IMR-90 (cell line): ENCODE measurements at regions not wholly inside any gene's neighbourhood (a gene's known extent, or its start where the extent isn't known, plus 50 kb on each side); places are given as distances from the start of the nearest gene placed in this dataset.
A peak's percentile ranks its signal among the peaks of the same experiment; 100 is the strongest.

ENCODE experiments used
- ATAC-seq: fragments of 200-7000 bp; cut with Tn5 transposase; 2 replicates; pipeline ENCODE4 v1.9.1; 2020; ENCODE audit warnings: low read depth, mild to moderate bottlenecking, moderate library complexity
- BruUV-seq: library from RNA; stranded (reverse); fragments of 400-500 nt; replicated peaks from 2 replicates; lab custom pipeline; 2021; lab: Mats Ljungman, UMichigan
- CTCF ChIA-PET: fragments of 300-600 bp; formaldehyde crosslinking; extraction: SDS; loops from one replicate; lab custom pipeline; 2021; ENCODE audit warnings: antibody characterized with exemption; lab: Yijun Ruan, JAX
- POLR2A ChIA-PET: fragments of 300-600 bp; sonication (Branson Sonifier 250); formaldehyde crosslinking; loops from one replicate; lab custom pipeline; 2022; ENCODE audit warnings: antibody characterized with exemption; ENCODE audit not compliant: unreplicated experiment; lab: Charles Lee
- DNase-seq: peaks from one replicate; pipeline ENCODE4 v3.0.0; 2013
- H2AFZ ChIP-seq: replicated peaks from 2 replicates; pipeline ENCODE3; 2013; ENCODE audit warnings: low read length, mild to moderate bottlenecking; ENCODE audit not compliant: poor library complexity
- H2AK5ac ChIP-seq: 2 replicates; pipeline ENCODE4 v1.6.1; 2013; ENCODE audit warnings: low read depth, low read length, inconsistent platforms
- H2AK9ac ChIP-seq: replicated peaks from 2 replicates; pipeline ENCODE3; 2013; ENCODE audit warnings: mild to moderate bottlenecking, low read depth, low read length, moderate library complexity; ENCODE audit not compliant: poor library complexity
- H2BK120ac ChIP-seq: 2 replicates; pipeline ENCODE4 v1.6.1; 2013; ENCODE audit warnings: low read depth, low read length, inconsistent platforms
- H2BK15ac ChIP-seq: 3 replicates; pipeline ENCODE4 v1.6.1; 2013; ENCODE audit warnings: low read depth, low read length, inconsistent platforms
- H2BK20ac ChIP-seq: 2 replicates; pipeline ENCODE4 v1.6.1; 2013; ENCODE audit warnings: low read depth, mild to moderate bottlenecking, inconsistent platforms, low read length, moderate library complexity
- H2BK5ac ChIP-seq: 2 replicates; pipeline ENCODE4 v1.6.1; 2013; ENCODE audit warnings: mild to moderate bottlenecking, low read depth, low read length, inconsistent platforms; ENCODE audit not compliant: poor library complexity, severe bottlenecking
- H3K14ac ChIP-seq: replicated peaks from 2 replicates; pipeline ENCODE4 v1.6.1; 2013; ENCODE audit warnings: low read depth, low read length, inconsistent platforms
- H3K18ac ChIP-seq: 2 replicates; pipeline ENCODE4 v1.6.1; 2013; ENCODE audit warnings: low read depth, low read length, control low read depth
- H3K23ac ChIP-seq: 2 replicates; pipeline ENCODE4 v1.6.1; 2013; ENCODE audit warnings: low read depth, low read length, inconsistent platforms
- H3K27ac ChIP-seq: 2 replicates; pipeline ENCODE4 v1.5.1; 2013; ENCODE audit warnings: mild to moderate bottlenecking, control low read depth, low read length; ENCODE audit not compliant: insufficient read depth
- H3K27me3 ChIP-seq: 2 replicates; pipeline ENCODE4 v1.6.1; 2013; ENCODE audit warnings: low read length; ENCODE audit not compliant: control insufficient read depth, insufficient read depth
- H3K36me3 ChIP-seq: 2 replicates; pipeline ENCODE4 v1.6.1; 2013; ENCODE audit warnings: low read length, mixed read lengths; ENCODE audit not compliant: control insufficient read depth, insufficient read depth
- H3K4ac ChIP-seq: 2 replicates; pipeline ENCODE4 v1.6.1; 2013; ENCODE audit warnings: low read depth, low read length, inconsistent platforms
- H3K4me1 ChIP-seq: 2 replicates; pipeline ENCODE4 v1.6.1; 2013; ENCODE audit warnings: low read length, mixed read lengths; ENCODE audit not compliant: control insufficient read depth, insufficient read depth
- H3K4me2 ChIP-seq: 2 replicates; pipeline ENCODE4 v1.6.1; 2013; ENCODE audit warnings: low read depth, mild to moderate bottlenecking, control low read depth, low read length, moderate library complexity
- H3K4me3 ChIP-seq: 2 replicates; pipeline ENCODE4 v1.5.1; 2013; ENCODE audit warnings: low read depth, mild to moderate bottlenecking, control low read depth, low read length, moderate library complexity; ENCODE audit not compliant: insufficient read depth
- H3K56ac ChIP-seq: 2 replicates; pipeline ENCODE4 v1.6.1; 2013; ENCODE audit warnings: low read length, inconsistent platforms; ENCODE audit not compliant: insufficient read depth; ENCODE audit errors: extremely low read depth
- H3K79me1 ChIP-seq, 2 experiments: 2 replicates each; pipeline ENCODE4 v1.6.1; 2013; ENCODE audit warnings: low read length in 2 of 2, inconsistent platforms in 1 of 2, low read depth in 1 of 2
- H3K9ac ChIP-seq: 2 replicates; pipeline ENCODE4 v1.6.1; 2013; ENCODE audit warnings: low read depth, low read length, control low read depth
- H3K9me1 ChIP-seq: 2 replicates; pipeline ENCODE4 v1.6.1; 2013; ENCODE audit warnings: low read length, inconsistent platforms; ENCODE audit not compliant: insufficient read depth
- H3K9me3 ChIP-seq: 2 replicates; pipeline ENCODE4 v1.6.1; 2013; ENCODE audit warnings: low read length; ENCODE audit not compliant: control insufficient read depth, insufficient read depth
- H4K20me1 ChIP-seq: 2 replicates; pipeline ENCODE4 v1.6.1; 2013; ENCODE audit warnings: low read length, inconsistent platforms; ENCODE audit not compliant: insufficient read depth
- H4K5ac ChIP-seq: 2 replicates; pipeline ENCODE4 v1.6.1; 2013; ENCODE audit warnings: mild to moderate bottlenecking, low read depth, low read length, control low read depth
- H4K8ac ChIP-seq, 2 experiments: 2 replicates each; pipeline ENCODE4 v1.6.1; 2013; ENCODE audit warnings: low read depth in 2 of 2, low read length in 2 of 2, control low read depth in 1 of 2, inconsistent platforms in 1 of 2
- H4K91ac ChIP-seq: 2 replicates; pipeline ENCODE4 v1.6.1; 2013; ENCODE audit warnings: low read depth, low read length, inconsistent platforms; ENCODE audit not compliant: insufficient read depth
- FOS ChIP-seq: fragments of 150-350 bp; IDR thresholded peaks from 2 replicates; pipeline ENCODE4 v1.6.1; 2016; ENCODE audit warnings: low read depth, low read length
- MAFK ChIP-seq: IDR thresholded peaks from 2 replicates; pipeline ENCODE4 v1.6.1; 2012; ENCODE audit warnings: low read depth, low read length, improper control_type of control experiment
- MAZ ChIP-seq: IDR thresholded peaks from 2 replicates; pipeline ENCODE4 v1.6.1; 2012; ENCODE audit warnings: low read depth, mild to moderate bottlenecking, low read length, improper control_type of control experiment, moderate library complexity, borderline replicate concordance
- POLR2A ChIP-seq: IDR thresholded peaks from 2 replicates; pipeline ENCODE4 v1.6.1; 2012; ENCODE audit warnings: mild to moderate bottlenecking, low read depth, low read length
- WGBS, 2 experiments: methylation state at CpG; one replicate each; pipeline versions ENCODE4 v1.1.5 to v1.1.7; 2013; ENCODE audit warnings: missing lambda C conversion rate in 2 of 2; ENCODE audit not compliant: insufficient read length in 1 of 2; ENCODE audit errors: extremely low coverage in 2 of 2; 5-methylcytosine and 5-hydroxymethylcytosine counted together
- dilution Hi-C: fragments of 300-500 bp; cut with HindIII; formaldehyde crosslinking; loops from one replicate; pipeline ENCODE4 v1.14.3; 2018; ENCODE audit warnings: low sequenced_read_pairs; ENCODE audit not compliant: unreplicated experiment
- in situ Hi-C: fragments of 300-500 bp; cut with MboI; formaldehyde crosslinking; loops from 3 replicates; pipeline ENCODE4 v1.14.3; 2019; ENCODE audit warnings: low sequenced_read_pairs, inconsistent platforms, mixed read lengths
- intact Hi-C: fragments of 100-400 bp; cut with micrococcal nuclease; formaldehyde crosslinking; loops from 2 replicates; pipeline ENCODE4 v1.10.0; 2022

- no peaks in the 10 kb centered on the region; the same call in 1 of the 2 replicates for H3K27me3 ChIP-seq
- H3K18ac ChIP-seq, result no peak overlapping the region
- H3K9me3 ChIP-seq, result no peaks in the 10 kb centered on the region
- H3K4ac ChIP-seq, result no peak overlapping the region
- H3K79me1 ChIP-seq, result no peaks in the 10 kb centered on the region
- H4K8ac ChIP-seq, result no peak overlapping the region
- H4K91ac ChIP-seq, result no peak overlapping the region
- no peak overlapping the region for H3K9ac ChIP-seq
- no peak overlapping the region for H4K5ac ChIP-seq
- H3K9me1 ChIP-seq, result no peaks in the 10 kb centered on the region
- H2AK9ac ChIP-seq, result no peak overlapping the region
- H2BK5ac ChIP-seq, result no peak overlapping the region
- no peak overlapping the region for H3K27ac ChIP-seq
- dilution Hi-C loops (no loop called here), intact Hi-C loops (no loop called here), in situ Hi-C loops (no loop called here)
- POLR2A ChIA-PET, result no interaction called here
- H3K56ac ChIP-seq, result no peak overlapping the region
- CTCF ChIA-PET, result interaction anchor here (1.1 to 1.2 kb wide), 3 partner anchors 9 to 111 kb away, joined by 3 to 4 read pairs (median 3); partner anchors contain the start of gene PFKFB3
- H3K4me1 ChIP-seq, result no peaks in the 10 kb centered on the region
- H2AK5ac ChIP-seq, result no peak overlapping the region
- BruUV-seq, result no TSS peak
- ATAC-seq, result peak; percentile 60
- no peaks in the 10 kb centered on the region for H4K20me1 ChIP-seq
- no peak overlapping the region for H2BK15ac ChIP-seq
- peak; percentile 20 for DNase-seq
- H3K14ac ChIP-seq, result no peak overlapping the region
- H3K4me3 ChIP-seq, result no peak overlapping the region
- H2BK20ac ChIP-seq, result no peak overlapping the region
- H3K36me3 ChIP-seq, result no peaks in the 10 kb centered on the region
- H2BK120ac ChIP-seq, result no peak overlapping the region
- TF ChIP-seq MAFK (peak; percentile 94), POLR2A (no peak), FOS (no peak), MAZ (no peak)
- 0 out of 2 replicates have a peak overlapping the region, but pooled peaks have one; percentile 3 for H3K4me2 ChIP-seq
- 80% methylated on average over 1 of the region's 12 CpGs; no CpG with 5 or more reads in 1 of the 2 experiments for WGBS, 2 experiments
- peak overlapping the region; percentile 24 for H2AFZ ChIP-seq
- no peak overlapping the region for H3K23ac ChIP-seq
These were observed 110.6 kb downstream of the PFKFB3 start for GRCh38 chr10:6313111-6313895.
